ENCODE measurements at regions not wholly inside any gene's neighbourhood (a gene's known extent, or its start where the extent isn't known, plus 50 kb on each side); places are given as distances from the start of the nearest gene placed in this dataset.

DNA sequence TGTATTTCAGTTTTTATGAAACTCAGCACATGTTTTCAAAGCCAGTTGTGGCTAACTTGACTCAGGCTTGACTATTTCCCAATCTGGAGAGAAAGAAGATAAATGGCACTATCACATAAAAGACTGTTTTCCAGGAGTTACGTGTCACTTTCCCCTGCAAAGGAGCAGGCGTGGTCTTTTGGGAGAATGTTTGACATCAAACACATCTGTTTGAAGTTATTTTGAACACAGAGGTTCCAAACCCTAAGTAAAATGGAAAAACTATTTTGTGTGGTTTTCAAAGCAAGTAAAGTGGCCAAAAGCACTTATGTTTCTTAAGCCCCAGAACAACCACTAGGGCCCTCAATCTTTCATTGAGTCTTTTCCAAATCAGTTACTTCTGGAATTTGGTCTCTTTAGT is 89.7 kb downstream of the FOXF2 start:
- 0 out of 2 replicates have a peak, but pooled peaks have one; percentile 49 for TF ChIP-seq EZH2phosphoT487 (IDR thresholded peaks at IDR 0.05; ENCODE audit: insufficient read depth, low read depth)
- no peak for TF ChIP-seq EZH2 (IDR thresholded peaks at IDR 0.05; ENCODE audit: insufficient read depth, poor library complexity, severe bottlenecking)
